ENCODE measurements at regions not wholly inside any gene's neighbourhood (a gene's known extent, or its start where the extent isn't known, plus 50 kb on each side); places are given as distances from the start of the nearest gene placed in this dataset.

GRCh38 chr16:73997340-73997711 is 299.3 kb upstream of the PSMD7 start:
- WGBS = 80% methylated on average over 3 of the region's 3 CpGs
- H3K4me3 ChIP-seq = no peak overlapping the region
- DNase-seq (ENCODE audit: low spot score in 2 of 2) = no peak
- no peak overlapping the region for H3K27ac ChIP-seq
- no peaks in the 10 kb centered on the region for H3K9me3 ChIP-seq
- H3K27me3 ChIP-seq = no peaks in the 10 kb centered on the region
- no peaks in the 10 kb centered on the region for H3K36me3 ChIP-seq
- no peak for TF ChIP-seq EP300 (IDR thresholded peaks at IDR 0.05)
- no peak for TF ChIP-seq POLR2AphosphoS5 (IDR thresholded peaks at IDR 0.05)
- no peak for TF ChIP-seq CTCF (IDR thresholded peaks at IDR 0.05)
- no peak for TF ChIP-seq POLR2A (IDR thresholded peaks at IDR 0.05)
- H3K4me1 ChIP-seq = no peaks in the 10 kb centered on the region

GRCh38 chr16:73996624-73997339 is 299.8 kb upstream of the PSMD7 start:
- H3K9me3 ChIP-seq = no peaks in the 10 kb centered on the region
- no peak for DNase-seq (ENCODE audit: low spot score in 2 of 2)
- H3K36me3 ChIP-seq = no peaks in the 10 kb centered on the region
- H3K27ac ChIP-seq = no peak overlapping the region
- no peaks in the 10 kb centered on the region for H3K4me1 ChIP-seq
- WGBS = 59% methylated on average over 11 of the region's 11 CpGs
- no peak for TF ChIP-seq POLR2A (IDR thresholded peaks at IDR 0.05)
- TF ChIP-seq CTCF (IDR thresholded peaks at IDR 0.05) = no peak
- no peak for TF ChIP-seq POLR2AphosphoS5 (IDR thresholded peaks at IDR 0.05)
- no peak for TF ChIP-seq EP300 (IDR thresholded peaks at IDR 0.05)
- H3K27me3 ChIP-seq = no peaks in the 10 kb centered on the region
- H3K4me3 ChIP-seq = no peak overlapping the region

GRCh38 chr16:73993878-73994277 is 302.7 kb upstream of the PSMD7 start:
- WGBS = 47% methylated on average over 1 of the region's 1 CpG
- TF ChIP-seq POLR2A (IDR thresholded peaks at IDR 0.05) (no peak), CTCF (IDR thresholded peaks at IDR 0.05) (no peak), POLR2AphosphoS5 (IDR thresholded peaks at IDR 0.05) (no peak), EP300 (IDR thresholded peaks at IDR 0.05) (no peak)
- Histone ChIP-seq H3K27me3 (no peaks in the 10 kb centered on the region), H3K27ac (no peak overlapping the region), H3K9me3 (no peaks in the 10 kb centered on the region), H3K4me3 (no peak overlapping the region), H3K4me1 (no peaks in the 10 kb centered on the region), H3K36me3 (no peaks in the 10 kb centered on the region)
- DNase-seq (ENCODE audit: low spot score in 2 of 2) = no peak

DNA sequence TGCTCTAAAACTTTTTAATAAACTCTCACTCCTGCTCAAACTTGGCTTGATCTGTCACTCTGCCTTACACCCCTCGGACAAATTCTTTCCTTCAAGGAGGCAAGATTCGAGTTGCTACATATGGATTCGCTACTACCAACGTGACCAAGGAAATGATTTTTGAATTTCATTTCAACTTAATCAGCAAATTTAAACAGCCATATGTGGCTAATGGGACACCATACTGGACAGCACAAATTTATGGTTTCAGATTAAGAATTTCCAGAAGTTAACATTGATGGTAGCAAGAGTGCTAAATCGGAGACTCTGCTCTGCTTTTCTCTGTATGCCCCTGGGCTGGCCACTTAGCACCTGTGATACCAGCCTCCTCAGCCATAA is 318.2 kb upstream of the PSMD7 start:
- no peaks in the 10 kb centered on the region for H3K4me1 ChIP-seq
- WGBS = 89% methylated on average over 5 of the region's 5 CpGs
- TF ChIP-seq POLR2A (IDR thresholded peaks at IDR 0.05) = no peak
- TF ChIP-seq POLR2AphosphoS5 (IDR thresholded peaks at IDR 0.05) = no peak
- no peak for TF ChIP-seq EP300 (IDR thresholded peaks at IDR 0.05)
- TF ChIP-seq CTCF (IDR thresholded peaks at IDR 0.05) = no peak
- H3K36me3 ChIP-seq = no peaks in the 10 kb centered on the region
- DNase-seq (ENCODE audit: low spot score in 2 of 2) = no peak
- no peak overlapping the region for H3K4me3 ChIP-seq
- H3K9me3 ChIP-seq = peaks cover 5% of the 10 kb centered on the region
- H3K27ac ChIP-seq = no peak overlapping the region
- H3K27me3 ChIP-seq = peaks cover 4% of the 10 kb centered on the region

GRCh38 chr16:73976644-73977043 is 320.0 kb upstream of the PSMD7 start:
- Histone ChIP-seq H3K36me3 (no peaks in the 10 kb centered on the region), H3K4me1 (no peaks in the 10 kb centered on the region), H3K4me3 (no peak overlapping the region), H3K27me3 (peaks cover 4% of the 10 kb centered on the region), H3K27ac (no peak overlapping the region), H3K9me3 (peaks cover 2% of the 10 kb centered on the region)
- no peak for TF ChIP-seq CTCF (IDR thresholded peaks at IDR 0.05)
- TF ChIP-seq EP300 (IDR thresholded peaks at IDR 0.05) = no peak
- no peak for TF ChIP-seq POLR2A (IDR thresholded peaks at IDR 0.05)
- TF ChIP-seq POLR2AphosphoS5 (IDR thresholded peaks at IDR 0.05) = no peak
- DNase-seq (ENCODE audit: low spot score in 2 of 2) = no peak
- 72% methylated on average over 3 of the region's 3 CpGs for WGBS

Data from suprapubic skin (tissue), 4 donors.